ENCODE measurements at regions not wholly inside any gene's neighbourhood (a gene's known extent, or its start where the extent isn't known, plus 50 kb on each side); places are given as distances from the start of the nearest gene placed in this dataset.

DNA sequence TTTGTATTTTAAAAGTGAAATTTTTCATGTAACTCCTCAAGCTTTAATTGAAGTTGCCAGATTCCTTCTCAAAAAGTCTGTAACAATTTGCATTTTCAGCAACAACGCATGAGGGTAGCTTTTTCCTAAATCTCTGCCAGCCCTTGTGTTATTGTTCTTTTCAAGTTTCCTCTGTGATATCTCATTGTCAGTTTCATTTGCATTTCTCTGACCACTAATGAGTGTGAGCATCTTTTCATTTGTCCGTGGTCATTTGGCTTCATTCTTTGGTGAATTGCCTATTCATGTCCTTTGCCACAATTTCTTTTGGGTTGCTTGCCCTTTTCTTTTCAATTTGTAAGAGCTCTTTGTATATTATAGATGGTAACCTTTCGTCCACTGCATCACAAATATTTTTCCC, 68.0 kb upstream of the NKD1 start:
- Histone ChIP-seq H3K79me2 (ENCODE audit: control insufficient read depth, insufficient read depth, low read length, unreplicated experiment) (no peaks in the 10 kb centered on the region), H3K4me1 (ENCODE audit: control insufficient read depth, insufficient read depth, low read length, unreplicated experiment) (no peaks in the 10 kb centered on the region), H3K27ac (ENCODE audit: low read depth, low read length) (no peak overlapping the region), H3K36me3 (ENCODE audit: insufficient read depth, low read length) (no peaks in the 10 kb centered on the region), H3K27me3 (ENCODE audit: insufficient read depth, low read length) (peaks cover 78% of the 10 kb centered on the region), H2AFZ (ENCODE audit: low read length, unreplicated experiment) (no peak overlapping the region), H3K4me3 (ENCODE audit: low read depth, low read length) (no peak overlapping the region)

- Histone ChIP-seq H3K4me3 (ENCODE audit: low read depth, low read length) (no peak overlapping the region), H3K4me1 (ENCODE audit: control insufficient read depth, insufficient read depth, low read length, unreplicated experiment) (no peaks in the 10 kb centered on the region), H3K79me2 (ENCODE audit: control insufficient read depth, insufficient read depth, low read length, unreplicated experiment) (no peaks in the 10 kb centered on the region), H3K27me3 (ENCODE audit: insufficient read depth, low read length) (peaks cover 73% of the 10 kb centered on the region), H3K27ac (ENCODE audit: low read depth, low read length) (no peak overlapping the region), H2AFZ (ENCODE audit: low read length, unreplicated experiment) (no peak overlapping the region), H3K36me3 (ENCODE audit: insufficient read depth, low read length) (no peaks in the 10 kb centered on the region)
Measured at GRCh38 chr16:50479771-50480170, 68.4 kb upstream of the NKD1 start.

DNA sequence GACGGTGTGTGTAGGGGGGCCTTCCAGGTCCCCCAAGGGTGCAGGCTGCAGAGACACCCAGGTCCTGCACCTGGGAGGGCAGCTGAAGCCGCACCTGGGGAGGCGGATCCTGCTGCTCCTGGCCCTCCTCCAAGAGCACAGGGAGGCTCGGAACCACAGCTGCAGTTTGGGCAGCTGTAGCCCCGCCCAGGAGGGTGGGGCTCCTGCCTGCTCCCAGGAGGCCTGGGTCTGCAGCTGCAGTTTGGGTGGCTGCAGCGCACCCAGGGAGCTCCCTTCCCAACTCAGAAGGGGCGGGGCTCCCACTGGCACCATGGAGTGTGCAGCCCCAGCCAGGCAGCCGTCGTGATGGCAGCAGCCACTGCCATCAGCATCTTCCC, 69.4 kb upstream of the NKD1 start:
- no peaks in the 10 kb centered on the region for H3K4me1 ChIP-seq (ENCODE audit: control insufficient read depth, insufficient read depth, low read length, unreplicated experiment)
- no peaks in the 10 kb centered on the region for H3K36me3 ChIP-seq (ENCODE audit: insufficient read depth, low read length)
- H2AFZ ChIP-seq (ENCODE audit: low read length, unreplicated experiment), result no peak overlapping the region
- H3K27ac ChIP-seq (ENCODE audit: low read depth, low read length), result no peak overlapping the region
- H3K79me2 ChIP-seq (ENCODE audit: control insufficient read depth, insufficient read depth, low read length, unreplicated experiment), result no peaks in the 10 kb centered on the region
- H3K4me3 ChIP-seq (ENCODE audit: low read depth, low read length), result no peak overlapping the region
- H3K27me3 ChIP-seq (ENCODE audit: insufficient read depth, low read length), result peaks cover 63% of the 10 kb centered on the region

- H3K79me2 ChIP-seq (ENCODE audit: control insufficient read depth, insufficient read depth, low read length, unreplicated experiment), result no peaks in the 10 kb centered on the region
- H3K4me3 ChIP-seq (ENCODE audit: low read depth, low read length), result no peak overlapping the region
- H3K27ac ChIP-seq (ENCODE audit: low read depth, low read length), result no peak overlapping the region
- no peaks in the 10 kb centered on the region for H3K36me3 ChIP-seq (ENCODE audit: insufficient read depth, low read length)
- no peaks in the 10 kb centered on the region for H3K4me1 ChIP-seq (ENCODE audit: control insufficient read depth, insufficient read depth, low read length, unreplicated experiment)
- H2AFZ ChIP-seq (ENCODE audit: low read length, unreplicated experiment), result no peak overlapping the region
- peaks cover 58% of the 10 kb centered on the region for H3K27me3 ChIP-seq (ENCODE audit: insufficient read depth, low read length)
Measured at GRCh38 chr16:50478075-50478772, 70.0 kb upstream of the NKD1 start.

- H3K4me3 ChIP-seq (ENCODE audit: low read depth, low read length), result no peak overlapping the region
- H3K27ac ChIP-seq (ENCODE audit: low read depth, low read length), result no peak overlapping the region
- no peak overlapping the region for H2AFZ ChIP-seq (ENCODE audit: low read length, unreplicated experiment)
- H3K36me3 ChIP-seq (ENCODE audit: insufficient read depth, low read length), result no peaks in the 10 kb centered on the region
- H3K27me3 ChIP-seq (ENCODE audit: insufficient read depth, low read length), result peaks cover 55% of the 10 kb centered on the region
- no peaks in the 10 kb centered on the region for H3K4me1 ChIP-seq (ENCODE audit: control insufficient read depth, insufficient read depth, low read length, unreplicated experiment)
- no peaks in the 10 kb centered on the region for H3K79me2 ChIP-seq (ENCODE audit: control insufficient read depth, insufficient read depth, low read length, unreplicated experiment)
Measured at GRCh38 chr16:50476486-50477255, 71.5 kb upstream of the NKD1 start.

DNA sequence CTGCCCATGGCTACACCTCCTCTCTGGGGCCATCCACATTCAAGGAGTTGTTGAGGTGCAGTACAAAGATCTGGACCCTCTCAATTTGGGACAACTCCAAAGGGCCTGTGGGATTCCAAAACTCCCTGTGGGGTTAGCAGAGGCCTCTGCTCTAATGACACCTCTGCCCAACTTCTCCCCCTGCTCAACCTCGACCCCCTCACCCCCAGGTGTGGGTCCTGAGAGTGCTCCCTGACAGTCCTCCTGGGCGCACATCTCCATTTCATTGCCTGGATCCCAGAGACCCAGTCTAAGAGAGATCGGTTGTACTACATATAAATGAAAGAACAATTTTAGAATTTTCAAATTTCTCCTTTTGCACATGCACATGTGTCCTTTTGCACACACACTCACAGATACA, 73.0 kb upstream of the NKD1 start:
- Histone ChIP-seq H3K27ac (ENCODE audit: low read depth, low read length) (no peak overlapping the region), H3K4me1 (ENCODE audit: control insufficient read depth, insufficient read depth, low read length, unreplicated experiment) (no peaks in the 10 kb centered on the region), H3K36me3 (ENCODE audit: insufficient read depth, low read length) (no peaks in the 10 kb centered on the region), H3K79me2 (ENCODE audit: control insufficient read depth, insufficient read depth, low read length, unreplicated experiment) (no peaks in the 10 kb centered on the region), H3K4me3 (ENCODE audit: low read depth, low read length) (no peak overlapping the region), H2AFZ (ENCODE audit: low read length, unreplicated experiment) (no peak overlapping the region), H3K27me3 (ENCODE audit: insufficient read depth, low read length) (peaks cover 62% of the 10 kb centered on the region)

DNA sequence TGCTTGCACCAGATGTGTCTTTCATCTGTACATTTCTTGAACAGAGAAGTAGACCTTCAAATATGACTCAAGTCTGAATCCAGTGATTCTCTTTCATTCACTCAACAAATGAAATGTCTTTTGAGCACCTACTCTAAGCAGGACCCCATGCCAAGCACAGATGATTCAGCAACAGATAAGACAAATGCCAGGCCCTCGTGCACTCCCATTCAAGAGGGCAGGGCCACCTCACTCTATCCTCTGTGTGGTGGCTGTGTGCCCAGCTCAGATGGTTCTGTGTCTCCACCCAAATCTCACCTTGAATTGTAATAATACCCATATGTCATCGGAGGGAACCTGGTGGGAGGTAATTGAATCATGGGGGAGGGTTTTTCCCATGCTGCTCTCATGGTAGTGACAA, 74.1 kb upstream of the NKD1 start:
- H2AFZ ChIP-seq (ENCODE audit: low read length, unreplicated experiment), result no peak overlapping the region
- no peak overlapping the region for H3K4me3 ChIP-seq (ENCODE audit: low read depth, low read length)
- H3K27me3 ChIP-seq (ENCODE audit: insufficient read depth, low read length), result peaks cover 63% of the 10 kb centered on the region
- no peaks in the 10 kb centered on the region for H3K36me3 ChIP-seq (ENCODE audit: insufficient read depth, low read length)
- no peaks in the 10 kb centered on the region for H3K79me2 ChIP-seq (ENCODE audit: control insufficient read depth, insufficient read depth, low read length, unreplicated experiment)
- no peak overlapping the region for H3K27ac ChIP-seq (ENCODE audit: low read depth, low read length)
- no peaks in the 10 kb centered on the region for H3K4me1 ChIP-seq (ENCODE audit: control insufficient read depth, insufficient read depth, low read length, unreplicated experiment)

- no peak overlapping the region for H2AFZ ChIP-seq (ENCODE audit: low read length, unreplicated experiment)
- H3K79me2 ChIP-seq (ENCODE audit: control insufficient read depth, insufficient read depth, low read length, unreplicated experiment), result no peaks in the 10 kb centered on the region
- H3K4me1 ChIP-seq (ENCODE audit: control insufficient read depth, insufficient read depth, low read length, unreplicated experiment), result no peaks in the 10 kb centered on the region
- peaks cover 64% of the 10 kb centered on the region for H3K27me3 ChIP-seq (ENCODE audit: insufficient read depth, low read length)
- H3K27ac ChIP-seq (ENCODE audit: low read depth, low read length), result no peak overlapping the region
- H3K36me3 ChIP-seq (ENCODE audit: insufficient read depth, low read length), result no peaks in the 10 kb centered on the region
- no peak overlapping the region for H3K4me3 ChIP-seq (ENCODE audit: low read depth, low read length)
Measured at GRCh38 chr16:50473356-50473945, 74.7 kb upstream of the NKD1 start.

GRCh38 chr16:50472472-50472871, 75.7 kb upstream of the NKD1 start:
- H3K27me3 ChIP-seq (ENCODE audit: insufficient read depth, low read length), result peaks cover 62% of the 10 kb centered on the region
- no peaks in the 10 kb centered on the region for H3K36me3 ChIP-seq (ENCODE audit: insufficient read depth, low read length)
- no peaks in the 10 kb centered on the region for H3K4me1 ChIP-seq (ENCODE audit: control insufficient read depth, insufficient read depth, low read length, unreplicated experiment)

DNA sequence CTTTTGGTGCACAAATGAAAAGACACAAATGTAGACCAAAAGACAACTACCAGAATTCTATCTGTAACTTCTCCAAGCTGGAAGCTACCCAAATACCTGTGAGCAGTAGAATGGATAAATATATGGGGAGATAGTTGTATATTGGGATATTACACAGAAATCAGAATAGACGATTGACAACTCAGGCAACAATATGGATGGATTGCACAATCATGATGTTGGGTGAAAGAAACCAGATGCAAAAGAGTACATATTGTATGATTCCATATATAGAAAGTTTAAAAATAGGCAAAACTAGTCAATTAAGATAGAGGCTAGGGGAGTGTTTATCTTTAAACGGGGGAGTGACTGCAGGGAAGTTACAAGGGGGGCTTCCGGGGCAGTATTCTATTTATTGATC, 77.5 kb upstream of the NKD1 start:
- no peak overlapping the region for H2AFZ ChIP-seq (ENCODE audit: low read length, unreplicated experiment)
- H3K4me3 ChIP-seq (ENCODE audit: low read depth, low read length), result no peak overlapping the region
- H3K27ac ChIP-seq (ENCODE audit: low read depth, low read length), result no peak overlapping the region
- no peaks in the 10 kb centered on the region for H3K4me1 ChIP-seq (ENCODE audit: control insufficient read depth, insufficient read depth, low read length, unreplicated experiment)
- H3K27me3 ChIP-seq (ENCODE audit: insufficient read depth, low read length), result peaks cover 67% of the 10 kb centered on the region
- no peaks in the 10 kb centered on the region for H3K79me2 ChIP-seq (ENCODE audit: control insufficient read depth, insufficient read depth, low read length, unreplicated experiment)
- H3K36me3 ChIP-seq (ENCODE audit: insufficient read depth, low read length), result no peaks in the 10 kb centered on the region

More at GRCh38 chr16:50472472-50472871, 75.7 kb upstream of the NKD1 start:
- Histone ChIP-seq H2AFZ (ENCODE audit: low read length, unreplicated experiment) (no peak overlapping the region), H3K79me2 (ENCODE audit: control insufficient read depth, insufficient read depth, low read length, unreplicated experiment) (no peaks in the 10 kb centered on the region), H3K27ac (ENCODE audit: low read depth, low read length) (no peak overlapping the region), H3K4me3 (ENCODE audit: low read depth, low read length) (no peak overlapping the region)

All from ACC112 (cell line).